ENCODE measurements at regions not wholly inside any gene's neighbourhood (a gene's known extent, or its start where the extent isn't known, plus 50 kb on each side); places are given as distances from the start of the nearest gene placed in this dataset.
"Not testable (repeated sequence)": the region's sequence is repeated elsewhere in the genome, so short reads cannot be mapped to it uniquely, and the experiment has no call there.

DNA sequence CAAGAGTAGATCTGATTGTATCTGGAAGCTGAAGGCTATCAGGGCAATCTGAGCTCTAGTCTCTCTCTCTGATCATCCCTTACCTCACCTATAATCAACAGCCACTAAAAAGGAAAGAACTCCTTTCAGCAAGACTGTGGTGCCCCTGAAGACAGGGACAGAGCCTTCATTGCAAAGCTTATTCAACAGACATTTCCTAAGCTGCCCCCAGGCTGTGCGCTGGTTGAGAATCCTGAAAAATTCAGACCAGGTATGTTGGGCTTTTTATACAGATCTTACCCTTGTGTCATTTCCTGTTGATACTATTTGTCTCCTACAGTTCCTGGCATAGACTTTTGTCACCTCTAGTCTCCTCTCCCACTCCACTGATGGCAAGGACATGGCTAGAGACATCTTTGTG, 63.3 kb upstream of the PLA2G4A start:
- no peak for TF ChIP-seq CTCF (IDR thresholded peaks at IDR 0.05; ENCODE audit: low read depth, low read length)
- Histone ChIP-seq H3K4me3 (no peak overlapping the region), H3K36me3 (no peaks in the 10 kb centered on the region), H3K27me3 (no peaks in the 10 kb centered on the region), H3K27ac (no peak overlapping the region), H3K9me3 (ENCODE audit: low read depth) (no peaks in the 10 kb centered on the region), H3K4me1 (ENCODE audit: low read depth) (no peaks in the 10 kb centered on the region)
- DNase-seq (ENCODE audit: low read depth in 1 of 2, low spot score in 1 of 2): no peak

- Histone ChIP-seq H3K4me3 (no peak overlapping the region), H3K9me3 (ENCODE audit: low read depth) (no peaks in the 10 kb centered on the region), H3K27me3 (no peaks in the 10 kb centered on the region), H3K36me3 (no peaks in the 10 kb centered on the region), H3K4me1 (ENCODE audit: low read depth) (no peaks in the 10 kb centered on the region), H3K27ac (no peak overlapping the region)
- DNase-seq (ENCODE audit: low read depth in 1 of 2, low spot score in 1 of 2): peak in 1 of 2 donors; percentile 68
- no peak for TF ChIP-seq CTCF (IDR thresholded peaks at IDR 0.05; ENCODE audit: low read depth, low read length)
Measured at GRCh38 chr1:186763107-186763506, 65.6 kb upstream of the PLA2G4A start.

DNA sequence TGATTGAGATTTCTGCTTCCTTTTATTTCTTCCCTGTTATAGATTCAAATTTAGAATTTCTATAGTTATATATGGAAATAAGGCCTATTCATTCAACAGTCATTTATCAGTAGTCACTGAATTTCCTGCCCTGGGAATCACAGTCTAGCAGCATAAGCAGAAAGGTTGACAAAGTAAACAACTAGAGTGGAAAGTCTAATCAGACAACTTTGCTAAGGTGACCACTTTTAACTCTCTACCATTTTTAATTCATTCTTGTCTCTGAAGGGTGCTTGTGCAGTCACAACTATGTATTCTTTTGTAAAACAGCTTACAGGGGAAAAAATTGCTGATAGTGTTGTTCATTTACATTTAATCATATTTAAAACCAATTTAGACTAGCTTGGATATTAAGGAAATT, 66.1 kb upstream of the PLA2G4A start:
- Histone ChIP-seq H3K4me3 (no peak overlapping the region), H3K27me3 (no peaks in the 10 kb centered on the region), H3K36me3 (no peaks in the 10 kb centered on the region), H3K9me3 (ENCODE audit: low read depth) (no peaks in the 10 kb centered on the region), H3K4me1 (ENCODE audit: low read depth) (no peaks in the 10 kb centered on the region), H3K27ac (no peak overlapping the region)
- DNase-seq (ENCODE audit: low read depth in 1 of 2, low spot score in 1 of 2): no peak
- no peak for TF ChIP-seq CTCF (IDR thresholded peaks at IDR 0.05; ENCODE audit: low read depth, low read length)

DNA sequence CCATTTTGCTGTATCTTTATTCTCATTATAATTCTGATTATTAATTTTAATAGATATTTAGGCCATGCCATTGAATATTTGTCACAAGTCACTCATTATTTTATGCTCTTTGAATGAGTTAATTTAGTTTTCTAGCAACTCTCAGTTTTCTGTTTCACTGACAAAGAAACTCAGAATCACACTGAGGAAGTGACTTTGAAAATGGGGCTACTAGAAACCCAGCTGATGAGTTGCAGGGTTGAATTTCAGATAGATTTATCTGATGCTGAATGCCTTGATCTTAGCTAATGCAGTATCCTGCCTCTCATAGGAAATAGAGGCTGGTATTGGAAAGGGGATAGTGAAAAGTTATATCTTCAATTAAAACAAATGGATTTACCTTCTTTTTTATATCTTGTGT, 67.4 kb upstream of the PLA2G4A start:
- no peak for DNase-seq (ENCODE audit: low read depth in 1 of 2, low spot score in 1 of 2)
- Histone ChIP-seq H3K36me3 (no peaks in the 10 kb centered on the region), H3K4me1 (ENCODE audit: low read depth) (no peaks in the 10 kb centered on the region), H3K27me3 (no peaks in the 10 kb centered on the region), H3K9me3 (ENCODE audit: low read depth) (no peaks in the 10 kb centered on the region), H3K27ac (no peak overlapping the region), H3K4me3 (no peak overlapping the region)
- no peak for TF ChIP-seq CTCF (IDR thresholded peaks at IDR 0.05; ENCODE audit: low read depth, low read length)

GRCh38 chr1:186760446-186760845, 68.3 kb upstream of the PLA2G4A start:
- TF ChIP-seq CTCF (IDR thresholded peaks at IDR 0.05; ENCODE audit: low read depth, low read length): no peak
- H3K27ac ChIP-seq: no peak overlapping the region
- no peaks in the 10 kb centered on the region for H3K27me3 ChIP-seq
- no peak for DNase-seq (ENCODE audit: low read depth in 1 of 2, low spot score in 1 of 2)
- H3K4me1 ChIP-seq (ENCODE audit: low read depth): no peaks in the 10 kb centered on the region
- H3K36me3 ChIP-seq: no peaks in the 10 kb centered on the region
- no peaks in the 10 kb centered on the region for H3K9me3 ChIP-seq (ENCODE audit: low read depth)
- H3K4me3 ChIP-seq: no peak overlapping the region

- H3K4me3 ChIP-seq; H3K36me3 ChIP-seq; H3K4me1 ChIP-seq (ENCODE audit: low read depth); H3K27me3 ChIP-seq; H3K27ac ChIP-seq; DNase-seq (ENCODE audit: low read depth in 1 of 2, low spot score in 1 of 2); H3K9me3 ChIP-seq (ENCODE audit: low read depth): not testable (repeated sequence)
Measured at GRCh38 chr1:186758896-186759606, 69.7 kb upstream of the PLA2G4A start.

All from cardiac muscle cell (in vitro differentiated cells and primary cell).